Bone marrow (tissue), 2 donors: ENCODE measurements at regions not wholly inside any gene's neighbourhood (a gene's known extent, or its start where the extent isn't known, plus 50 kb on each side); places are given as distances from the start of the nearest gene placed in this dataset.
"Not testable (repeated sequence)": the region's sequence is repeated elsewhere in the genome, so short reads cannot be mapped to it uniquely, and the experiment has no call there.

Experiments used
- DNase-seq, 2 donors: peaks; one replicate each; lab custom pipeline; 2025; lab: John Stamatoyannopoulos, UW

GRCh38 chr2:84132370-84132769, 326.7 kb downstream of the SUCLG1 start:
- no peak for DNase-seq

- no peak for DNase-seq
These were observed 327.7 kb downstream of the SUCLG1 start for GRCh38 chr2:84131278-84131830.

- DNase-seq = no peak
These were observed 330.1 kb downstream of the SUCLG1 start for GRCh38 chr2:84129018-84129417.

GRCh38 chr2:84127812-84128211, 331.3 kb downstream of the SUCLG1 start:
- DNase-seq = not testable (repeated sequence)

DNA sequence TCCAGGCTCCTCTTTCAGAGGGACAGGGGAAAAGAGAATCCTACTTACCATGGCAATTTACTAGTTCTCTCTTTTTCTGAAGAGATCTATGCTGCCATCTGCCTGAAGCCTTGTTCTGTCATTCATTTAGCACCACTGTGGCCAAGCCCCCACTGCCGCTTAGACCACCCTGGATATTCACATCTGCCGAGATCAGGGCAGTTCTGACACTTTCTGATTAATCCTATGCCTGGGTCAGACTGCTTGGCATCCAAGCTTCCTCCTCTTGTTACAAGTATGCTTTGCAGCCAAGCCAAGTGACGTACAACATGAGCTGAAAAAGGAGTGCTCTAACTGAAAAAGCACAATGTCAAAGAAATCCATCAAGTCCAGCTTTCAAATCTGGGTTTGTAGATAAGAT, 332.6 kb downstream of the SUCLG1 start:
- DNase-seq = no peak

- no peak for DNase-seq
These were observed 333.0 kb downstream of the SUCLG1 start for GRCh38 chr2:84126084-84126483.

GRCh38 chr2:84116143-84116542, 342.9 kb downstream of the SUCLG1 start:
- no peak for DNase-seq

DNA sequence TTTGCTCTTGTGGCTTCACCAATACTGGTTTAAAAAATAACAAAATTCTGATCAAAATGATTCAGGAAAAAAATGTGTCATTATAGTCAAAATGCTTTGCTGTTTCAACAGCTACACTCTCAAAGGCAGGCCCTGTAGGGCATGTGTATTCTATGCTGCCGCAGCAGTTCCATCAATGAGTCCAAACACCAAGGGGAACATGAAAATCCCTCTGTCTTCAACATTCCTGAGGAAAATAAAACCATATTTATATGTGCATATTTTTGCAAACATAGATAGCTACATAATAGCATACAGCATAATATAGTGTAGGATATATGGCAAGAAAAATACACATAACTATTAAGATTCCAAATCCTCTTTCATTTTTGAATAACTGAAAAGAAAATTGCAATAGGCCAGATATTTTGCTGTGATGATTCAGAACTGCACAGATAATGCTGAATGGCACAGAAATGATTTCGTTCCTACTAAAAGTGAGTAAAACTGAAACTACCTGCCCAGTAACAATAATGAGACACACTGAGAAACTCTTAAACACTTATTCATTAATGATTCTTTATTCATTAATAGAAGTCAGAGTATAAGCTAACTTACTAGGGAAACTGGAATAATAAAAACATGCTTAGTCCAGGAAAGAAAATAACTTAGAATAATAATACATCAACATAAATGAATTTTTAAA, 343.8 kb downstream of the SUCLG1 start:
- DNase-seq = no peak

- DNase-seq = not testable (repeated sequence)
These were observed 355.1 kb downstream of the SUCLG1 start for GRCh38 chr2:84103816-84104527.

DNA sequence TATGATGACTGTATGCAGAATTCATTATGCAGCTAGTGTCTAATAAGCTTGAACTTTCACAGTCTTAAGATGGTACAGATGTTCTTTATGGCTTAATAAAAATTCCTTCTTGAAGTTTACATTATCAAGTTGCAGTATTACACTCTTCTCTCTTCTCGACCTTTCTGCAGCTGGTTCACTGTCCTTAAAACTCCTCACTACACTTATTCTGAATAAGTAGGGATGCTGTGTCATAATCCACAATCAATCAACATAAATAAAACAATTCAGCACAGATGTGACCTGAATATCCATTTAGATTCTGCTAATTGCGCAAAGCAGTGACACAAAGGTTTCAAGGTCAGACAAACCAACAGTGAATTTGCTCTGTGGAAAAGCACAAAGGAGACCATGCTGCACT, 356.8 kb downstream of the SUCLG1 start:
- no peak for DNase-seq

DNA sequence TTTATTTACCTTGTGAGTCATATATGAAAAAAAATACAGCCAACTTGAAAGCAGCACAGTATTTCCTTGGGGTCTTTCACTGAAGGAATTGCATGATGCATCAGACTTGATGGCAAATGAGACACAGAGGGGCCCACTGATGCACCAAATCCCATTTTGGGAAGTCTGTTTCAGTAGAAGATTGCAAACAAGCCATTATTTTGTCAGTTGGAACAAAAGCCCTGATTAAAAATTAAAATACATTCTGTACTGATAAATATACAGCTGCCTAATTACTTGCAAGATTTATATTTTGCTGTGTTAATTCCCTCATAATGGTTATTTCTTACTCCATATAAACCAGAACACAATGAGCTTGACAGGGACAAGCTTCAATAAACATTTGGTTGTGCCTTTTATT, 370.4 kb downstream of the SUCLG1 start:
- no peak for DNase-seq

DNA sequence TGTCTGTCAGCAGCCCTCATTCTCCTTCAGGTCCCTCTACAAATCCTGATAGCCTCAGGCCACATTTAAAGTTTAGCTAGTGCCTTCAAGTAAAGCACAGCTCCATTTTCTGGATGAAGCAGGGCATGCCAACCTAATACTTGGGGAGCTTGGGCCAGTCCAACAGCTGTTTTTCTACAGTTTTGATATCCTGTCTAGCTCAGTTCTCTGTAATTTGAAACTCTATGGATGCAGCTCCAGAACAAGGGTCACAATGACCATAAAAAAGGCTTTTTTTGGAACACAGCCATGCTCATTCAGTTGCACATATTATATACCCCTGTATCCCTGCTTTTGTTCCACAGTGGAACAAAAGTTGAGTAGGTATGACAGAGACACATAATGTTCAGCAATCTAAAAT, 373.5 kb downstream of the SUCLG1 start:
- DNase-seq = no peak

DNA sequence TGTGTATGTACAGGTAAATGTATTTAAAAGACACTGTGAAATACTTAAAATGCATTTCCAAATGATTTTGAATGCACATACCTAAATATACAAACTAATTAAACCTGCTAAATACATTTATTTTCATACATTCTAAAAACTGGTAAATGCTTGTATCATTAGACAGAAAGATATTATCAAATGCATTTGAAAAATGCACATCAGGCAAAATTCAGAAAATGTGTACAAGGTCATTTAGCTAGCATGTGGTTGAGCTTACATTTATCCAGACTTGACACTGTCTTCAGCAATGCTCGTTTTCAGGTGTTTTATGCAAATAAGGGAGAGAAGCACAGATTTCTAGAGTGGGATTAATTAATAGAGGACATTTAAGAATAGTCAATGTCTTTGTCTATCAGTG, 374.2 kb downstream of the SUCLG1 start:
- DNase-seq = no peak

DNA sequence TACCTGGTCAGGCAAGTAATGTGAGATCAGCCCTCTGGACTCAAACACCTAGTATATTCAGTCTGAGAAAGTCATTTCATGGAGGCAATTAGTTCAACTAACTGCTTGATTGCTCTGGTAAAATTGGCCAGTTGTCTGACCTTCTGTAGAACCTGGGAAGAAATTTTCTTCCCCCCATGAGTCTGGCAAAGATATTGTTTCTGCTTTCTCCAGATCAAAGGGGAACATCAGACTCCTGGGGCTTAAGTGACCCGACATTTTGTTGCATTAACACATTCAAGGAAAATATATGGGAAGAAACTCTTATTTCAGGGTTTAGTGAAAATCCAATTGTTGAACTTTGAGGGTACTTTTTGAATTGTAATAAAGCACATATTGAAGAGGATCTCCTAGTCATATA, 375.1 kb downstream of the SUCLG1 start:
- no peak for DNase-seq

- DNase-seq = no peak
These were observed 380.6 kb downstream of the SUCLG1 start for GRCh38 chr2:84078471-84078870.

DNA sequence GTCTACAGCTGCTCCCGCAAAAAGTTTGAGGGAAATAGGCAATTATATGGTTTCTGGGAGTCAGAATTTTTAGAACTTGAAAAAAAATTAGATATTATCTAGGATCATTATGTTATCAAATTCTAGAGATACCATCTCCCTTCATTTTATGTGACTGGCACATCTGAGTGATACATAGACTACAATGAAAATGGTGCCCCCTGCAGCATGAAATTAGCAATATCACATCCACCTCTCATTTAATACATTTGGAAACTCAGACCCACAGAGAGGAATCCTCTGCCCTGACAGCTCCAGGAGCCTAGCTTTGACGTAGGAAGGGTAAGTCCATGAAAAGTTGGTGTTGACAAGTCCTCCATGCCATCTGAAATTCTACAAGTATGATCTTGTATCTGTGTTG, 381.6 kb downstream of the SUCLG1 start:
- no peak for DNase-seq

GRCh38 chr2:84071050-84071449, 388.0 kb downstream of the SUCLG1 start:
- no peak for DNase-seq

- DNase-seq = no peak
These were observed 393.2 kb downstream of the SUCLG1 start for GRCh38 chr2:84065857-84066256.

- DNase-seq = no peak
These were observed 401.0 kb downstream of the SUCLG1 start for GRCh38 chr2:84057917-84058560.

DNA sequence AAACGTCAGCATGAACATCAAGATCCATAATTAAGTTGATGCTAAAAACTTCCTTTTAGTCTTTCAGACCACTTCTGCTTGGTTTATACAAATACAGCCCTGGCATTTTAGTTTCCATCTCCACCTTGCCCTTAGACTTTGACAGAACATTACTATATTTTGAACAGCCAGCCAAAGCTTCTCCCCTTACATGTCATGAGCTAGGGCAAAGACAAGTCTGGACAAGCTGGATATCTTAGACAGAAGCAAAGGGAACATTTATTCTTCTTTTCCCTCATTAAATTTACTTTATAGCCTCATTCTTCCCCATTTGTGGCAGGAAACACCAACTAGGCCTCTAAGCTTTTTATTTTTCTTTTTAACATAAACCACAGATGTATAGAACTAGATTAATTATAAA, 403.3 kb downstream of the SUCLG1 start:
- DNase-seq = no peak

DNA sequence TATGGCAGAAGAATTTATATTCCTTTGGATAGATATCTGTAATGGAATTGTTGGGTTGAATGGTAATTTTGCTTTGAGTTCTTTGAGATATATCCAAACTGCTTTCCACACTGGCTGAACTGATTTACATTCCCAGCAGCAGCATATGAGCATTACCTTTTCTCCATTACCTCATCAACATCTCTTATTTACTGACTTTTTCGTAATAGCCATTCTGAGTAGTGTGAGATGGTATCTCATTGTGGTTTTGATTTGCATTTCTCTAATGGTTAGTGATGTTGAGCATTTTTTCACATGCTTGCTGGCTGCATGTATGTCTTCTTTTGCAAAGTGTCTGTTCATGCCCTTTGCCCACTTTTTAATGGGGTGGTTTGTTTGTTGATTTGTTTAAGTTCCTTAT, 404.5 kb downstream of the SUCLG1 start:
- not testable (repeated sequence) for DNase-seq

DNA sequence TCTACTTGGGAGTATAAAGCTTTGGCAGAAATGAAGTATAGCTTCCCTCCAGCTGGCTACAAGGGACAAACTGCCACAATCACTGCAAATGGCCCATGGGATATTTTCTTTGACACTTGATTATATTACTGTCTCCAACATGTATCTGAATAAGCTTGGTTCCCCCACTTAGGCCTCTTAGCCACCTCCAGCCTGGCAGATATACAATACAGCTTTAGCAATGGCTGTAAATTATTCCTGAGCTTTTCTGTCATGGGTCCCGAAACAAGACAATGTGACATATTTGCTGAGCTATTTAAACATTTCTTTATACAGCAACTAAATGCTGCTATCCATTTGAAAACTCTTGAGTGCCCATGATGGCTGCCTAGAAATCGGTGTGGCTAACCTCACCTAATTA, 406.2 kb downstream of the SUCLG1 start:
- no peak for DNase-seq

GRCh38 chr2:84052043-84052442, 407.0 kb downstream of the SUCLG1 start:
- no peak for DNase-seq
